SK-N-MC (cell line): ENCODE measurements at regions not wholly inside any gene's neighbourhood (a gene's known extent, or its start where the extent isn't known, plus 50 kb on each side); places are given as distances from the start of the nearest gene placed in this dataset.

Experiments
- EZH2 ChIP-seq: fragments of 200-600 bp; sonication (generic); IDR thresholded peaks from one replicate; pipeline ENCODE4 v1.6.1; 2017; ENCODE audit warnings: antibody characterized with exemption
- FOXP2 ChIP-seq: optimal IDR thresholded peaks from 2 replicates; pipeline ENCODE3; 2011; ENCODE audit warnings: mild to moderate bottlenecking, moderate library complexity; ENCODE audit not compliant: insufficient read depth; ENCODE audit errors: extremely low read length, control extremely low read depth
- POLR2AphosphoS5 ChIP-seq: IDR thresholded peaks from 2 replicates; pipeline ENCODE4 v1.6.1; 2012; ENCODE audit warnings: mild to moderate bottlenecking, low read depth, low read length, borderline replicate concordance

GRCh38 chr3:24650839-24651238, 156.2 kb upstream of the THRB start:
- TF ChIP-seq EZH2 (no peak), POLR2AphosphoS5 (no peak), FOXP2 (no peak)
